Ishikawa (cell line): ENCODE measurements at regions not wholly inside any gene's neighbourhood (a gene's known extent, or its start where the extent isn't known, plus 50 kb on each side); places are given as distances from the start of the nearest gene placed in this dataset.

ENCODE experiments used
- CEBPB ChIP-seq: IDR thresholded peaks from 2 replicates; pipeline ENCODE4 v1.6.1; 2012
- CREB1 ChIP-seq: IDR thresholded peaks from 2 replicates; pipeline ENCODE4 v1.6.1; 2012; ENCODE audit warnings: low read depth
- EGR1 ChIP-seq: IDR thresholded peaks from 2 replicates; pipeline ENCODE4 v1.6.1; 2012
- EP300 ChIP-seq: IDR thresholded peaks from 2 replicates; pipeline ENCODE4 v1.6.1; 2012; ENCODE audit warnings: borderline replicate concordance
- FOXM1 ChIP-seq: IDR thresholded peaks from 2 replicates; pipeline ENCODE4 v1.6.1; 2012; ENCODE audit warnings: low read depth, borderline replicate concordance
- MAX ChIP-seq: IDR thresholded peaks from 2 replicates; pipeline ENCODE4 v1.6.1; 2012
- NFIC ChIP-seq: IDR thresholded peaks from 2 replicates; pipeline ENCODE4 v1.6.1; 2012
- RAD21 ChIP-seq: IDR thresholded peaks from 2 replicates; pipeline ENCODE4 v1.6.1; 2012; ENCODE audit warnings: low read depth
- REST ChIP-seq: IDR thresholded peaks from 2 replicates; pipeline ENCODE4 v1.6.1; 2012; ENCODE audit warnings: low read depth, mild to moderate bottlenecking
- TAF1 ChIP-seq: IDR thresholded peaks from 2 replicates; pipeline ENCODE4 v1.6.1; 2012; ENCODE audit warnings: low read depth, mild to moderate bottlenecking
- TCF12 ChIP-seq: IDR thresholded peaks from 2 replicates; pipeline ENCODE4 v1.6.1; 2012; ENCODE audit warnings: low read depth
- TEAD4 ChIP-seq: IDR thresholded peaks from 2 replicates; pipeline ENCODE4 v1.6.1; 2012
- USF1 ChIP-seq: IDR thresholded peaks from 2 replicates; pipeline ENCODE4 v1.6.1; 2012
- YY1 ChIP-seq: IDR thresholded peaks from 2 replicates; pipeline ENCODE4 v1.6.1; 2012; ENCODE audit warnings: low read depth
- ZBTB7A ChIP-seq: IDR thresholded peaks from 2 replicates; pipeline ENCODE4 v1.6.1; 2012; ENCODE audit warnings: low read depth

GRCh38 chr14:40004871-40005500 is 572.8 kb upstream of the FBXO33 start:
- no peak for TF ChIP-seq EGR1
- TF ChIP-seq FOXM1 = no peak
- TF ChIP-seq MAX = no peak
- no peak for TF ChIP-seq EP300

GRCh38 chr14:40003773-40004172 is 571.5 kb upstream of the FBXO33 start:
- TF ChIP-seq YY1 = no peak

- TF ChIP-seq REST (no peak), TCF12 (no peak), USF1 (no peak), FOXM1 (no peak), TEAD4 (no peak), CEBPB (no peak), RAD21 (no peak)
Measured at GRCh38 chr14:39998854-39999253, 566.6 kb upstream of the FBXO33 start.

GRCh38 chr14:39998114-39998513 is 565.9 kb upstream of the FBXO33 start:
- TF ChIP-seq EGR1 (no peak), NFIC (no peak), TCF12 (no peak), EP300 (no peak), REST (no peak), FOXM1 (no peak), MAX (no peak), RAD21 (no peak), TAF1 (no peak)

GRCh38 chr14:39991041-39991440 is 558.8 kb upstream of the FBXO33 start:
- TF ChIP-seq MAX (no peak), EGR1 (no peak), CEBPB (no peak), EP300 (no peak), YY1 (no peak), RAD21 (no peak), ZBTB7A (no peak), TEAD4 (no peak), USF1 (no peak), FOXM1 (no peak), TCF12 (no peak), CREB1 (no peak), TAF1 (no peak)

- TF ChIP-seq EGR1 = no peak
- peak; percentile 78 for TF ChIP-seq RAD21
Measured at GRCh38 chr14:39988939-39989338, 556.7 kb upstream of the FBXO33 start.

GRCh38 chr14:39984323-39984722 is 552.1 kb upstream of the FBXO33 start:
- no peak for TF ChIP-seq TCF12
- TF ChIP-seq ZBTB7A = no peak
- TF ChIP-seq REST = no peak
- no peak for TF ChIP-seq YY1
- TF ChIP-seq CREB1 = no peak
- TF ChIP-seq FOXM1 = no peak
- TF ChIP-seq EP300 = no peak
- TF ChIP-seq USF1 = no peak
- no peak for TF ChIP-seq CEBPB
- TF ChIP-seq RAD21 = no peak
